OCI-LY7 (cell line): ENCODE measurements at regions not wholly inside any gene's neighbourhood (a gene's known extent, or its start where the extent isn't known, plus 50 kb on each side); places are given as distances from the start of the nearest gene placed in this dataset.

Experiments used
- CTCF ChIP-seq: fragments of 200-600 bp; sonication (generic); conservative IDR thresholded peaks from 2 replicates; pipeline ENCODE4 v1.5.1; 2014; ENCODE audit warnings: mild to moderate bottlenecking, antibody characterized with exemption, low read length, moderate library complexity, mixed read lengths
- EZH2phosphoT487 ChIP-seq: fragments of 200-600 bp; sonication (generic); IDR thresholded peaks from 2 replicates; pipeline ENCODE4 v1.6.1; 2018; ENCODE audit warnings: low read depth, borderline replicate concordance, mild to moderate bottlenecking, mixed run types, antibody characterized with exemption, low read length, moderate library complexity, mixed read lengths

- TF ChIP-seq CTCF: no peak
- no peak for TF ChIP-seq EZH2phosphoT487
Observed at GRCh38 chr17:33527290-33527689, 234.2 kb upstream of the ASIC2 start.
